ENCODE measurements at regions not wholly inside any gene's neighbourhood (a gene's known extent, or its start where the extent isn't known, plus 50 kb on each side); places are given as distances from the start of the nearest gene placed in this dataset.

- no peak for DNase-seq
Measured at GRCh38 chr10:76733441-76733936, 904.1 kb downstream of the KCNMA1 start.

GRCh38 chr10:76732306-76732705 is 905.3 kb downstream of the KCNMA1 start:
- no peak for DNase-seq

- no peak for DNase-seq
Measured at GRCh38 chr10:76729841-76730487, 907.6 kb downstream of the KCNMA1 start.

GRCh38 chr10:76729346-76729745 is 908.3 kb downstream of the KCNMA1 start:
- DNase-seq, result no peak

- no peak for DNase-seq
Measured at GRCh38 chr10:76727038-76727437, 910.6 kb downstream of the KCNMA1 start.

- no peak for DNase-seq
Measured at GRCh38 chr10:76723844-76724243, 913.8 kb downstream of the KCNMA1 start.

- no peak for DNase-seq
Measured at GRCh38 chr10:76721891-76722505, 915.6 kb downstream of the KCNMA1 start.

GRCh38 chr10:76719006-76719405 is 918.6 kb downstream of the KCNMA1 start:
- DNase-seq, result no peak

GRCh38 chr10:76717141-76717540 is 920.5 kb downstream of the KCNMA1 start:
- no peak for DNase-seq

GRCh38 chr10:76711222-76711997 is 926.2 kb downstream of the KCNMA1 start:
- DNase-seq, result no peak

GRCh38 chr10:76700241-76700640 is 937.4 kb downstream of the KCNMA1 start:
- DNase-seq, result no peak

GRCh38 chr10:76697923-76698322 is 939.7 kb downstream of the KCNMA1 start:
- DNase-seq, result no peak

GRCh38 chr10:76695069-76695468 is 942.5 kb downstream of the KCNMA1 start:
- no peak for DNase-seq

GRCh38 chr10:76686201-76686600 is 951.4 kb downstream of the KCNMA1 start:
- DNase-seq, result no peak

- no peak for DNase-seq
Measured at GRCh38 chr10:76684968-76685367, 952.6 kb downstream of the KCNMA1 start.

GRCh38 chr10:76681153-76681552 is 956.5 kb downstream of the KCNMA1 start:
- no peak for DNase-seq

- DNase-seq, result no peak
Measured at GRCh38 chr10:76679030-76679429, 958.6 kb downstream of the KCNMA1 start.

GRCh38 chr10:76675951-76676587 is 961.5 kb downstream of the KCNMA1 start:
- DNase-seq, result no peak

- DNase-seq, result no peak
Measured at GRCh38 chr10:76675561-76675950, 962.1 kb downstream of the KCNMA1 start.

GRCh38 chr10:76667408-76668370 is 969.9 kb downstream of the KCNMA1 start:
- DNase-seq, result no peak

GRCh38 chr10:76666891-76667290 is 970.7 kb downstream of the KCNMA1 start:
- DNase-seq, result no peak

GRCh38 chr10:76665029-76665428 is 972.6 kb downstream of the KCNMA1 start:
- DNase-seq, result no peak

Data from islet precursor cell (in vitro differentiated cells).